ENCODE measurements at regions not wholly inside any gene's neighbourhood (a gene's known extent, or its start where the extent isn't known, plus 50 kb on each side); places are given as distances from the start of the nearest gene placed in this dataset.
A peak's percentile ranks its signal among the peaks of the same experiment; 100 is the strongest.

DNA sequence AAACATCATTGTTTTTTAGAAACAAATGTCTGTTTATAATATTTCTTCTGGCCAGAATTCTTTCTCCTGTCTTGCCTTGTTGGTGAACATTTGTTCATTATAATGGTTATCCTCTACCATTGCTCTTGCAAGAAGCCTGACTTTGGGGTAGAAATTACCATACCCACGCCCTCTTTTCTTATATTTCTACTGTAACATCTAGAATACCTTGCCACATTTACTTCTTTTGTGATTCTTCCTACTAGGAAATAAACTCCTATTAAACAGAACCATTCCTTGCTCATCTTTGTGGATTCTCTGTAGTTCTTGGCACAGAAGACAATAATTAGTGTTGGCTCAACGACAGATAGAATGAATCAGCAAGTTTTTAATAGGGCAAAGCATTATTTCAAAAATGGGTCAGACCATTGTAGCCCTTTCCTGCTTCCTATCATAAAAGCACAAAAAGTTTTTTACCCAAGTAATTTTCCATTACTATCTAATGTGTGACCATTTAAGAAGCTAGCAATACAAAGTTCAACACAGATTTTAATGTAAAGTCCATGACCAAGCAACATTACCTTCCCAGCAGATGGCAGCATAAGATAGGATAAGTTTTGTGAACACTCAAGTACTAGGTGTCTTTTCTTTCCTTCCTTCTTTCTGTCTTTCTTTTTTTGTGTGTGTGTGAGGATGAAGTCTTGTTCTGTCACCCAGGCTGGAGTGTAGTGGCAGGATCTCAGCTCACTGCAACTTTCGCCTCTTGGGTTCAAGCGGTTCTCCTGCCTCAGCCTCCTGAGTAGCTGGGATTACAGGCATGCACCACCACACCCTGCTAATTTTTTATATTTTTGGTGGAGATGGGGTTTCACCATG, 270.4 kb downstream of the HGF start:
- in situ Hi-C loops (cut with MboI): loop anchor here (10.0 to 25.0 kb wide), 6 partner anchors 213 to 1238 kb away; no protein-coding TSS in a partner anchor
- peaks cover 6% of the 10 kb centered on the region for H3K4me1 ChIP-seq (ENCODE audit: insufficient read depth)

DNA sequence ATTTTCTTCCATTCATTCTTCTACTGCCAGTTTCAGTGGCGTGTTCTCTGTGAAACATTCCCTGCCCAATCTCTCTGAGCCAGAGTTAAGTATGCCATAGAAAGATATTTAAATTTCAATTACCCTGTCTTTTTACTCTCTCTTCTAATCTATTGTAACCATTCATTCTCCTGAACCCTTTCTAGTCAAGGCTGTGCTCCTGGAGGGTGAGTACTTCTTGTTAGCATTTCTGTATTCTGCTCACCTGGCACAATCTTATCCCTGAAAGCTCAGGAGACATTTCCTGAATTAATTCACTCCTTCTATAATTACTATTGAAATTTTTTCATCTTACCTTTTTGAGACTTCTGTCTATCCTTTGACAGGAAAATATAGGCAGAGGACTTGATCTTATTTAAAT, 271.7 kb downstream of the HGF start:
- H3F3A ChIP-seq (ENCODE audit: insufficient read depth): no peaks in the 10 kb centered on the region
- no peaks in the 10 kb centered on the region for H3K9me2 ChIP-seq (ENCODE audit: insufficient read depth)
- no peak for TF ChIP-seq EZH2 (IDR thresholded peaks at IDR 0.05; ENCODE audit: insufficient read depth, poor library complexity, severe bottlenecking)
- TF ChIP-seq EZH2phosphoT487 (IDR thresholded peaks at IDR 0.05; ENCODE audit: insufficient read depth, low read depth): no peak
- H3K27ac ChIP-seq: no peak overlapping the region
- H3K4me3 ChIP-seq: no peak overlapping the region
- H3K4me1 ChIP-seq (ENCODE audit: insufficient read depth): peaks cover 6% of the 10 kb centered on the region
- H4K20me1 ChIP-seq (ENCODE audit: insufficient read depth): no peaks in the 10 kb centered on the region
- in situ Hi-C loops (cut with MboI): loop anchor here (25.0 kb wide), 3 partner anchors 739 to 1239 kb away; no protein-coding TSS in a partner anchor
- H3K36me3 ChIP-seq (ENCODE audit: low read depth): no peaks in the 10 kb centered on the region
- H3K27me3 ChIP-seq (replicated peaks; ENCODE audit: insufficient read depth): no peaks in the 10 kb centered on the region
- 88 to 95% methylated on average over 1 of the region's 1 CpG for WGBS, 2 experiments (ENCODE audit: low coverage in 1 of 2, low lambda C conversion rate in 2 of 2, missing lambda C conversion rate in 2 of 2)
- DNase-seq: no peak
- no peaks in the 10 kb centered on the region for H3K9me3 ChIP-seq (ENCODE audit: low read depth)
- H3K79me2 ChIP-seq (ENCODE audit: insufficient read depth): no peaks in the 10 kb centered on the region
- H3K4me2 ChIP-seq (ENCODE audit: unreplicated experiment): no peak overlapping the region
- no peak overlapping the region for H3K9ac ChIP-seq
- 0 out of 2 replicates have a peak overlapping the region, but pooled peaks have one; percentile 0 for H2AFZ ChIP-seq

More for the DNA sequence above, 270.4 kb downstream of the HGF start:
- no peaks in the 10 kb centered on the region for H3K9me2 ChIP-seq (ENCODE audit: insufficient read depth)
- no peaks in the 10 kb centered on the region for H3F3A ChIP-seq (ENCODE audit: insufficient read depth)
- peak; percentile 82 for DNase-seq
- no peaks in the 10 kb centered on the region for H4K20me1 ChIP-seq (ENCODE audit: insufficient read depth)
- H3K79me2 ChIP-seq (ENCODE audit: insufficient read depth): no peaks in the 10 kb centered on the region
- H3K27ac ChIP-seq: peak overlapping the region; percentile 66
- TF ChIP-seq EZH2phosphoT487 (IDR thresholded peaks at IDR 0.05; ENCODE audit: insufficient read depth, low read depth): no peak
- TF ChIP-seq EZH2 (IDR thresholded peaks at IDR 0.05; ENCODE audit: insufficient read depth, poor library complexity, severe bottlenecking): no peak
- peak overlapping the region; percentile 51 for H3K9ac ChIP-seq
- no peaks in the 10 kb centered on the region for H3K9me3 ChIP-seq (ENCODE audit: low read depth)
- H3K4me3 ChIP-seq: 0 out of 2 replicates have a peak overlapping the region, but pooled peaks have one; percentile 29
- 14 to 16% methylated on average over 4 of the region's 4 CpGs for WGBS, 2 experiments (ENCODE audit: low coverage in 1 of 2, low lambda C conversion rate in 2 of 2, missing lambda C conversion rate in 2 of 2)
- H3K4me2 ChIP-seq (ENCODE audit: unreplicated experiment): peak overlapping the region; percentile 55
- H2AFZ ChIP-seq: peak overlapping the region; percentile 49
- H3K36me3 ChIP-seq (ENCODE audit: low read depth): no peaks in the 10 kb centered on the region
- H3K27me3 ChIP-seq (replicated peaks; ENCODE audit: insufficient read depth): no peaks in the 10 kb centered on the region

DNA sequence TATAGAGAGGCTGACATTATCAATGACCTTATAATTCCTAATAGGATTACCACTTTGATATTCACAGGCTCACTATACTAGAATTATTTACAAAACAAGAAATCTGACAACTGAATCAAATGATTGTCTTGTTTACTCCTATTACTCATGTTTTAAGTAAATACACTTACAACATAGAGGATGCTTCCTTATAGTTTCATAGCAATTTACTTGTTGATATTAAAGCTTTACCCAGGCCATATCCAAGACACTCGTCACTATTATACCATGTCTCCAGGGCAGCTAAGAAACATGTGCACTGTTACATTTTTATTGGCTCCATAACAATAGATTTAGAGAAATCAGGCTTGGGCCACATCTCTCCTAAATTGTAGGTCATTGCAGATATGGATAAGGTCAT, 276.9 kb downstream of the HGF start:
- Histone ChIP-seq H3F3A (ENCODE audit: insufficient read depth) (no peaks in the 10 kb centered on the region), H3K36me3 (ENCODE audit: low read depth) (no peaks in the 10 kb centered on the region), H3K4me3 (no peak overlapping the region), H3K4me2 (ENCODE audit: unreplicated experiment) (no peak overlapping the region), H3K27ac (no peak overlapping the region), H3K79me2 (ENCODE audit: insufficient read depth) (no peaks in the 10 kb centered on the region), H3K9me2 (ENCODE audit: insufficient read depth) (no peaks in the 10 kb centered on the region), H3K9me3 (ENCODE audit: low read depth) (no peaks in the 10 kb centered on the region), H3K27me3 (replicated peaks; ENCODE audit: insufficient read depth) (no peaks in the 10 kb centered on the region), H4K20me1 (ENCODE audit: insufficient read depth) (no peaks in the 10 kb centered on the region), H3K4me1 (ENCODE audit: insufficient read depth) (no peaks in the 10 kb centered on the region), H2AFZ (no peak overlapping the region), H3K9ac (no peak overlapping the region)
- no peak for DNase-seq
- no peak for TF ChIP-seq EZH2phosphoT487 (IDR thresholded peaks at IDR 0.05; ENCODE audit: insufficient read depth, low read depth)
- TF ChIP-seq EZH2 (IDR thresholded peaks at IDR 0.05; ENCODE audit: insufficient read depth, poor library complexity, severe bottlenecking): no peak
- in situ Hi-C loops (cut with MboI): loop anchor here (25.0 kb wide), 3 partner anchors 744 to 1244 kb away; no protein-coding TSS in a partner anchor
- WGBS, 2 experiments (ENCODE audit: low coverage in 1 of 2, low lambda C conversion rate in 2 of 2, missing lambda C conversion rate in 2 of 2): 97 to 100% methylated on average over 1 of the region's 1 CpG

DNA sequence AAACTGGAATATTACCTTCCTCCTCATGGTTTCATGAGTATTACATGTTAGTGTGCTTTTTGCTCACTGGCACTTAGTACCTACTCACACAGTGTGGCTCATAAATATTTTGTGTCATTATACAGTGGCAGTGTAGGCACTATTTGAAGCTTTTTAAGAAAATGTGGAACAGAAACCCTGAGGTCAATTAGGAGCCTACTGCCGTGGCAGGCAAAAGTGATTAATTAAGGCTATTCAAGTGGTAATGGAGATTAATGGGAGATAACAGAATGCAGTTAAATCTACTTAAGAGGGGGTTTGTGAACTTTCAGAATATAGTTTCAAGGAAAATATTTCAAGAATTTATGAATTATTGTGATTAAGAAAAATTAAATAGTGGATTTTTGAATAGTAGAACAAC, 277.6 kb downstream of the HGF start:
- no peak overlapping the region for H3K27ac ChIP-seq
- H4K20me1 ChIP-seq (ENCODE audit: insufficient read depth): no peaks in the 10 kb centered on the region
- H3K79me2 ChIP-seq (ENCODE audit: insufficient read depth): no peaks in the 10 kb centered on the region
- H3K9me2 ChIP-seq (ENCODE audit: insufficient read depth): no peaks in the 10 kb centered on the region
- H3K4me3 ChIP-seq: no peak overlapping the region
- H3K4me1 ChIP-seq (ENCODE audit: insufficient read depth): no peaks in the 10 kb centered on the region
- H3F3A ChIP-seq (ENCODE audit: insufficient read depth): no peaks in the 10 kb centered on the region
- H3K4me2 ChIP-seq (ENCODE audit: unreplicated experiment): no peak overlapping the region
- no peak overlapping the region for H3K9ac ChIP-seq
- WGBS, 2 experiments (ENCODE audit: low coverage in 1 of 2, low lambda C conversion rate in 2 of 2, missing lambda C conversion rate in 2 of 2): 39 to 42% methylated on average over 1 of the region's 1 CpG
- H3K27me3 ChIP-seq (replicated peaks; ENCODE audit: insufficient read depth): no peaks in the 10 kb centered on the region
- DNase-seq: no peak
- no peaks in the 10 kb centered on the region for H3K9me3 ChIP-seq (ENCODE audit: low read depth)
- in situ Hi-C loops (cut with MboI): loop anchor here (25.0 kb wide), 3 partner anchors 745 to 1245 kb away; no protein-coding TSS in a partner anchor
- no peaks in the 10 kb centered on the region for H3K36me3 ChIP-seq (ENCODE audit: low read depth)
- H2AFZ ChIP-seq: no peak overlapping the region
- TF ChIP-seq EZH2phosphoT487 (IDR thresholded peaks at IDR 0.05; ENCODE audit: insufficient read depth, low read depth) (no peak), EZH2 (IDR thresholded peaks at IDR 0.05; ENCODE audit: insufficient read depth, poor library complexity, severe bottlenecking) (no peak)
